HG03460 (cell line): ENCODE measurements at regions not wholly inside any gene's neighbourhood (a gene's known extent, or its start where the extent isn't known, plus 50 kb on each side); places are given as distances from the start of the nearest gene placed in this dataset.
"Not testable (repeated sequence)": the region's sequence is repeated elsewhere in the genome, so short reads cannot be mapped to it uniquely, and the experiment has no call there.

ENCODE experiments used
- ATAC-seq: cut with Tn5 transposase; IDR thresholded peaks from one replicate; pipeline ENCODE4 v1.9.1; 2021; ENCODE audit not compliant: unreplicated experiment

DNA sequence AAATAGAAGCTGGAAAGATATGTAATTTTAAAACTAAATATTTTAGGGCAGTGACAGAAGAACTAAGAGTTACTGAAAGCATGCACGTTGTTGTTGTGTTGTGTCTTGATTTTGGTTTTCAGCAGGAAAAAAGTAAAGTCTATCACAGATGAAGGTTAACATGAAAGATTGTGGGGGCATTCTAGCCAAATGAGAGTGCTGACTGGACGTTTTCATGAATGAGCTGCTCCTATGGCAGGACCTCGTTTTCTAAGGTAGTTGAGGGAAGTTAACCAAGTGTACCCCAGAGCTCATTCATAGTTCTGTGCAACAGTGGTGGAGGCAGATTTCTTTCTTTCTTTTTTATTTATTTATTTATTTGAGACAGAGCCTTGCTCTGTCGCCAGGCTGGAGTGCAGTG is 194.6 kb upstream of the IRS2 start:
- ATAC-seq: no peak

DNA sequence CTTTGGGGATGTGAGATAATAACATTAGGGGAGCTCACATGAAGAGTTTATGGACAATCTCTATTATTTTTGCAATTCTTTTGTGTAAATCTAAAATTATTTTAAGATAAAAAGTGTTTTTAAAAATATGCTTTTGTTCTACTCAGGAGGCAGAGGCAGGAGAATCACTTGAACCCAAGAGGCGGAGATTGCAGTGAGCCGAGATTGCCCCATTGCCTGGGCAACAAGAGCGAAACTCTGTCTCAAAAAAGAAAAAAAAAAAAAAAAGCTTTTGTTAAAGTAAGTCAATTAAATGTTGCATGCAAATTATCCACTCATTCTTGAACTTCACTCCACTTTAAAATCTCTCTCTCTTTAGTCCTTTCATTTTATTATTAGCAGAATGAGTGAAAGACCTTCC is 193.3 kb upstream of the IRS2 start:
- not testable (repeated sequence) for ATAC-seq

DNA sequence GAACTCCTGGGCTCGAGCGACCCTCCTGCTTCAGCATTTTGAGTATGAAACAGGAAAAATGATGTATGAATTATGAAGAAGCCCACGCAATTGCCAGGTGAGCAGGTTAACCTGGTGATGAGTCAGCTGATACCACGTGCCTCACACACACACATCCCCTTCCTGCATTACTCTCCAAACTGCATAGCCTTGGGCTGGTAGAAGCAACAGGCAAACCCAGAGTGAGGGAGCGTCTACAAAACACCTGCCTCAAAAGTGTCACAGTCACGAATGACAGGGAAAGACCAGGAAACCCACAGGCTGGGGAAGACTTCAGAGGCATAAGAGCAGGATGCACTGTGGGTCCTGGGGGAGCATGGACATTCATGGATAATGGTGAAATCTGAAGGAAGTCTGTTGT is 192.8 kb upstream of the IRS2 start:
- no peak for ATAC-seq

DNA sequence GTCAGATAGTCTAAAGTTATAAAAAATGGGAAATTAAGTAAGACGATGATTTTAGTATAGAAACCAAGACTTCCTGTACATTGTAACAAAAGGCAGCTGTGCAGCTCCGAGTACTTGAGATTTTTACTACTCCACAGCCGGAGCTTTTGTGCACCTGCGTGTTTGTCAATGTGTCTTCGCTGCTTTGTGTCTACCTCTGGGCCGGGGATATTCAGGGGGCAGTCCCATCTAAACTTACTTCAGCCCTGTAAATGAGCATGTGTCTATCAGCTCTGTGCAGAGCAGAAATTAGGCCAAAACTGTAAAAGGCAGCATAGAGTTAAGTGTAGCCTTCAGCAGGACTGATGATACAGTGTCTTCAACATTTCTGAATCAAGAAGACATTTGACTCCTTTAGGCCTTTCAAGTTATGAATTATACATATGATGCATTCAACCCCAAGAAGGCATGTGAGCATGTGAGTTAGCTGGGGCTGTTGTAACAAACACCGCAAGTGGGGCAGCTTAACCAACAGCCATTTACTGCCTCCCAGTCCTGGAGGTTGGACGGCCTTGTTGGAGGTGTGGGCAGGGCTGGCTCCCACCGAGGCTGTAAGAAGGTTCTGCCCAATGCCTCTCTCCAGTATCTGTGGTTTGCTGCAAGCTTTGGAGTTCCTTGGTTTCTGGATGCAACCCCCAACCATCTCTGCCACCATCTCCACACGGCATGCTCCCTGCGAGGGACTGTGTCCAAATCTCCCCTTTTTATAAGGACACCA is 191.0 kb upstream of the IRS2 start:
- no peak for ATAC-seq

DNA sequence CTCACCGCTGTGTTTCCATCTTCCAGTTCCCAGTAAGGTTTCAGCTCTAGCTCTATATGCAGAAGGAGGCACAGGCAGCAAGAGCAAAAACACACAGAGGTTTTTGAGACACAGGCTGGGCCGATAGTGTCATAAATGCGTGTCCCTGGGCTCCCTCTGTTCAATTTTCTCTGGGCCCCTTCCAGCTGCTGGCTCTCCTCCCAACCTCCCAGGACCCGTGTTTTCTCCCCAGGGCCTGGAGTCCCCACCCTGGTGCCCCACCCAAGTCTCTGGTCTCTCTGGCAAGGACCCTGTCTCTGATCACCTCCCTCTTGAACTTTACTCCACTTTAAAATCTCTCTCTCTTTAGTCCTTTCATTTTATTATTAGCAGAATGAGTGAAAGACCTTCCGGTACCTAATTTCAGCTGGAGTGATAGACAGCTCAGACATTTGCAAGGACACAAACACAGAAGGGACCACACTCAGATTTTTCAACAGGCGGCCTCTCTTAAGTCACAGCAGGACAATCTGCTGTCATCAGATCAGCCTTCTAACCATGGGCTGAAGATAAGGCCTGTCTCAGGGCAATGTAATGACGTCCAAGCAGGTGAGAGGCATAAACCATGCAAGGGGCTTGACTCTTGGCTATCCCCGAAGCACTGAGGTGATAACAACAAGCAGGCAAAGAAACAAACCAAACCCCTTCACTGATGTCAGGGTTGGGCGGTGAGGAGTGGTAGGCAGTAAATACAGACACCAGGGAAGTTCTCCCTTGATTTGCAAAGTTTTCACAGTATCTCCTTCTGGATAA is 190.0 kb upstream of the IRS2 start:
- no peak for ATAC-seq

DNA sequence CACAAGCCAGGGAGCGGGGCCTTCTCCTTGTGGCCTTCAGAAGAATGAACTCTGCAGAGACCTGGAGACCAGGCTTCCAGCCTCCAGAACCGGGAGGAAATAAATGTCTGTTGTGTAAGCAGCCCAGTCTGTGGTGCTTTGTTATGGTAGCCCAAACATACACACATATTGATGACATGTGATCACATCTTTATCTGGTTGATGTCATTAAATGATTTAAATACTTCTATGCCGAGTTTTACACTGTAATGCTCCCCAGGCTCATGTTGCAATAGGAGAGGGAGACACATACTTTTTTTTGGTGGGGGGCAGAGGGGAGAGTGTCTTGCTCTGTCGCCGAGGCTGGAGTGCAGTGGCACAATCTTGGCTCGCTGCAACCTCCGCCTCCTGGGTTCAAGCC is 188.0 kb upstream of the IRS2 start:
- no peak for ATAC-seq

DNA sequence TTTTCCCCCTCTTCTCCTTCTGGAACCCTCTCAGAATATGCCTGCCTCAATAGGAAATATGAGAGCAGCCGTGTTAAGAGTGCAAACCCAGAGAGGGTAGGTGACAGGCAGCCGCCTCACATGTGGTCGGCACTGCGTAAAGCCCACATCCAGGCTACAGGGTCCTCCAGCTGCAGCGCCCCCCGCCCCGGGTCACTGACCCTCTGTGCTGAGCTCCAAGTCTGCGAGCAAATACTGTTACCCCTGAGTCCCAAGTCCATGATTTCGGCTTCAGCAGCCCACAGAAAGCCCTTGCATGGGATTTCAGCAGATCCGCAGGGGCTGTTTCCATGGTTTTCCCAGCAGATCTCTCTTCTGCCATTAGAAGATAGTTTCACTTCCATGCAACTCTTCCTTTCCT is 186.9 kb upstream of the IRS2 start:
- ATAC-seq: no peak

DNA sequence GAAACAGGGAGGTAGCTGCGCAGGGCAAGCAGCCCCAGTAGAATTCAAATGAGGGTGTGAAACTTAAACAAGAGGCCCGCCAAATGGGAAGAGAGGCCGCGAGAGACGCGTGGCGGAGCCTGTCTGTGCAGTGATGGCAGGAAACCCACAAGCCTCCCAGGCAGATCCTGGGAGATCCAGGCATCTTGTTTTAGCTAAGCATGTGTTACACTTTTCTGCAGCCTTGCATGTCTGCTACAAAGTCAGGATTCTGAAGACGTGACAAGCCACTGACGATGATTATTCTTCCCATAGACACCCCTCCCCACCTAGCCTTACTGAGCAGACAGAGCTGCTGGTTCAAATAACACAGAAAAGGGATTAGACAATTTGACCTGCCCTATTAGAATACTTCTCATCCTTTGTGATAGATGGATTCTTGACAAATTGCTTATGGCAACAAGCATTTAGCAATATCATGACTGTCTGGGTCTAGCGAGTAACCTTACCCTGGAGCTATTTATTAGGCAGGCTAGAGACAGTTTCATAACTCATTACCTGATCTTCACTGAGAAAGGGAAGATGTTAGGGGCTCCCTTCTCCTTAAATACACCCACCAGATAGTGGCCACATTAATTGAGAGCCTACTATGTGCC is 185.2 kb upstream of the IRS2 start:
- no peak for ATAC-seq

DNA sequence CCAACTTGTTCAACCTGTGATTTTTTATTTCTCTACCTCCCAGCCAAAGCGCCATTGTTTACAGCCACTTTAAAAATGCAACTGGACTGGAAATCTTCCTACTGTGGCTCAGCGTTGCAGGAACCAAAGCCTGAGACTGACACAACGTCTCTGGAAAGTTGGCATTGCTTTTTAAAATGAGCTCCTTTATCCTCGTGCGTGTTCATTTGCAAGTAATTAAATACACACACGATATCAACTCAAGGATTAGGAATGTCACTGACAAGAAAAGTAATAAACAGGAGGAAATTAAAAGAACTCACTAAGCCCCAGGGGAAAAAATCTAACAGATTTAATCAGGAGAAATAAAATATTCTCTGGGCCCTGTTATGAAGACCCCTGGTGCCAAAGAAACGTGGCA is 184.6 kb upstream of the IRS2 start:
- no peak for ATAC-seq

DNA sequence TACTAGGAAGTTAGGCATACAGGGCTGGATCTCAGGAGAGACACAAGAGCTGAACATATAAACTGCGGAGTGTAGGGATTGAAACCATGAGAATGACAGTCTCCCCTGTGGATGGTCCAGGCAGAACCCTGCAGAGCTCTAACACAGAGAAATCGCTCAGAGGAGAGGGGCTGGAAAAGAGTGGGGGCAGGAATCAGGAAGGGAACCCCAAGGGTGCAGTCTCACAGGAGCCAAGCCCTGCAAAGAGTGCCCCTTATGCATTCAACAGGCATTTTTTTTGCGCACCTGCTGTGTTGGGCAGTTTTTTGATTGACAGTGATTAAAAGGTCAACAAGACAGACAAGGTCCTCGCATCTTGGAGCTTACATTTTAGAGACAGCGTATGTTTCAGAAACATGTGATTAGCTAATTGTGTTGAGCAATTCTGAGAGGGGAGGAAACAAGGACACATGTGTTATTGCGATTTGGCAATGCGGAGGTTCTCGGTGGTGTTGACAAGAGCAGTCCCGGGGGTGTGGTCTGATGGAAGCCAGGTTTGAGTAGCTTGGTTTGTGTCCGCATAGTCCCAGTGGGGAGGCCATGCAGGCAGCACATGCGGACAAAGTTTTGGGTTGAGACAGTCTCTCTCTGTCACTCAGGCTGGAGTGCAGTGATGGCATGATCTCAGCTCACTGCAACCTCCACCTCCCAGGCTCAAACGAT is 182.6 kb upstream of the IRS2 start:
- no peak for ATAC-seq

DNA sequence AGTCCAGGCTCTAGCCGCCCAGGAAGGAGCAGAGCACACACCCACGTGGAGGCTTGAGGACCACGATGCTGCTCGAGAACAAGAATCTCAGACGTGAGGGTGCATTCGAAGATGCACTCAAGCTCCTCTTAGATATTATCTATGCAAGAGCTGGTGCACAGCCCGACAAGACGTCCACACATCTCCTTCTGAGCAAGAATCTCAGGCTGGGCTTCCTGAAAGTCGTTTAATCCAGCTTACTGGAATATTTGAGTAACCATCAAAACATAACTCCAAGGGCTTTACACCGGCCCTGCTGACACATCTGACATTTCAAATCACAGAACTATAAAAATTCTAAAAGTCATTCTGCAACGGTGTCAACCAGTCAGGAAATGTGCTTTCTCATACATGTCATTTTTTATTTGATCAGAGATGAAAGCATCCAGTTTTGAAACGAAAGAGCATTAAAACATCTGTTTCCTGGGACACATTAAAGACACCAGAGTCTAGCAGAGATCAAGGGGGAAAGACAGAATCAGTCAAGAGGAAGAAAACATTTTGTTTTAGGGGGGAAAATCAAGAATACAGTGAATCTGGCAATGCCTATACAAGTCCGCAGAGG is 177.7 kb upstream of the IRS2 start:
- no peak for ATAC-seq

DNA sequence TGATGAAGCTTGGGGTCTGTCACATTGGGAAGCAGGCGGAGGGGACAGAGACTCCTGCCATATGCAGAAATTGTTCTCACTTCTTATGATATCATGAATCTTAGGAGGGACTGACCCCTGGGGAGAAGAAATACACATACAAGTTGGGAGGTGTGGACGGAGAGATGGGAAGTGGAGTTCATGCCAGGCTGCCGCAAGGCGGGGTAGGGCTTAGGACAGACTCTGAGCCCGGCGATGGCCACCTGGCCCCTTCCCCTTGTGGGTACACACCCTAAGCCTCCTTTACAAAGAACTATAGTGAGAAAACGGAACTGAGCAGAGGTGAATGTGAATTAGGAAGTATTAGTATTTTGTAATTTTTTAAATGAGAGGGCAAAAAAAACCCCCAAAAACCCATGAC is 177.0 kb upstream of the IRS2 start:
- ATAC-seq: no peak

DNA sequence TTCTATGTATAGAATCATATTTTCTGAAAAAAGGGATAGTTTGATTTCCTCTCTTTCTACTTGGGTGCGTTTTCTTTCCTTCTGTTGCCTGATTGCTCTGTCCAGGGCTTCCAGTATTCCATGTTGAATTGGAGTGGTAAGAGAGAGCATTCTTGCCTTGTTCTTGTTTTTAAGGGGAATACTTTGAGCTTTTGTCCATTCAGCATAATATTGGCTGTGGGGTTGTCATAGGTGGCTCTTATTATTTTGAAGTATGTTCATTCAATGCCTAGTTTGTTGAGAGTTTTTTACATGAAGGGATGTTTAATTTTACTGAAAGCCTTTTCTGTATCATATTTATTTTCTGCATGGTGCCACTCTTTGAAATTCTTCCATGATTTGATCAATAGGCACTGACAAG is 173.5 kb upstream of the IRS2 start:
- no peak for ATAC-seq

DNA sequence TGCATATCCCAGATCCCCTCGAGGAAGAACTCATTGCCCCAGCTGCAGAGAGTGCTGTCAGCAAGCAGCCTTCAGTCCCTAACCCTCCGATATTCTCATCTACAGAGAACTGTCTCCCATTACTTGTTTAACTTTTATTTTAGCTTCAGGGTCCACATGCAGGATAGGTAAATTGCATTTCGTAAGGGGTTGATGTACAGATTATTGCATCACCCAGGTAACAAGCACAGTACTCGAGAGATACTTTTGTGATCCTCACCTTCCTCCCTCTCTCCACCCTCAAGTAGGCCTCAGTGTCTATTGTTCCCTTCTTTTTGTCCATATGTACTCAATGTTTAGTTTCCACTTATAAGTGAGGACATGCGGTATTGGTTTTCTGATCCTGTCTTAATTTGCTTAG is 171.5 kb upstream of the IRS2 start:
- no peak for ATAC-seq

DNA sequence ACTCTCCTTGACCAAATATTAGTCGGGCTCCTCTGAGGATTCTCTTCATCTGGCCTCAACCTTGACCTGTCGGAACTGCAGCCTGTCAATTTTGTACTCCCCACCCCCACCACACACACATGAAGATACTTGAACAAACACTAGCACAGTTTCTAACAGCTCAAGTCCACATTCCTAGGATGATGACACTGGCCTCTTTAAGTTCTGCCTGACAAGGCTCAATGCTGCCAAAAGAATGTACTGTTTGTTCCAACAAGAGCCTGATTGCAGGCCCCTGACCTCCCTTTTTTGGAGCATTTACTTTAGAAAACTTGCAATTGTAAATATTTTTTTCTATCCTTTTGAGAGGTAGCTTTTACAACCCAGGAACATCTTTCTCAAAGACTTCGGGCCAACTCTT is 169.2 kb upstream of the IRS2 start:
- ATAC-seq: no peak

DNA sequence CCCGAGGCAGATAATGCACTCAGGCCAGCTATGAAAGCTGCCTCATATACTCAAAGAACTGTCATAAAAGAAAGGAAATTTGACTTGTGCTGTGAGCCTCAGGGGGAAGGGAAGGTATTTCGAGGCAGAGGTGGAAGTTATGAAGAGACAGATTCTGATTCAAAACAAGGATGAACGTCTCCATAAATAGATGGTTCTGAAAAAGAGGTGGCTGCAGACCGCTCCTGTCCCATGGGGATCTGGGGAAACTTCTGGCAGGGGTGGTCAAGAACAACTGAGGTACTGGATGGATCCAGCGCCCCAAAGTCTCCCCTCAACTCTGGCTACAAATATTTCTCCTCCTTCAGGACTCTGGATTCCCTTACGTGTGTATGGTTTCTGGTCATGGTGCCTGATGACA is 168.1 kb upstream of the IRS2 start:
- ATAC-seq: no peak

DNA sequence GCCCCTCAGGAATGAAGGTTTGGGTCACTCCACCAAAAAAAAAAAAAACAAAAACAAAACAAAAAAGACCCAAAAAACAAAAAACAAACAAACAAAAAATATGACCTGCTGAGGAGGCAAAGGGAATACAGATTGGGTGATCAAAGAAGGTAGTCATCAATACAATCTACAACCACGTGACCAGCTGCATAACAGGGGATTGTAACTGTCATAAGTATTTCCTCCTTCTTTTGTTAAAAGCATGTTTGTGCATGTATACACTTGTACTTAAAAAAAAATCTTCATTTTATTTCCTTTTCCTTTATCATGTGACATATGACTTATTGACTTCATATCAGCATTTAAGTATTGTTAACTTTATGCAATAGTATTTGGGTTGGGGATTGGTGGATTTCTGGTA is 165.1 kb upstream of the IRS2 start:
- no peak for ATAC-seq

DNA sequence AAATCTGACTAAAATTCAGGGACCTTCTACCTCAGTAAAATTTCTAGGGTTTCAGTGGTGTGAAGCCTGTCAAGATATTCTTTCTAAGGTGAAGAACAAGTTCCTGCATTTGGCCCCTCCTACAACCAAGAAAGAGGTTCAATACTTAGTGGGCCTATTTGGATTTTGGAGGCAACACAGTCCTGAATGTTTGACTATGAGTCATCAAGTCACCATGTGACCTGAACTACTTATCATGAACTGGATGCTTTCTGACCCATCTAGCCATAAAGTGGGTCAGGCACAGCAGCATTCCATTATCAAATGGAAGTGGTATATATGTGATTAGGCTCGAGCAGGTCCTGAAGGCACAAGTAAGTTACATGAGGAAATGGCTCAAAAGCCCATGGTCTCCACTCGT is 163.0 kb upstream of the IRS2 start:
- ATAC-seq: no peak

DNA sequence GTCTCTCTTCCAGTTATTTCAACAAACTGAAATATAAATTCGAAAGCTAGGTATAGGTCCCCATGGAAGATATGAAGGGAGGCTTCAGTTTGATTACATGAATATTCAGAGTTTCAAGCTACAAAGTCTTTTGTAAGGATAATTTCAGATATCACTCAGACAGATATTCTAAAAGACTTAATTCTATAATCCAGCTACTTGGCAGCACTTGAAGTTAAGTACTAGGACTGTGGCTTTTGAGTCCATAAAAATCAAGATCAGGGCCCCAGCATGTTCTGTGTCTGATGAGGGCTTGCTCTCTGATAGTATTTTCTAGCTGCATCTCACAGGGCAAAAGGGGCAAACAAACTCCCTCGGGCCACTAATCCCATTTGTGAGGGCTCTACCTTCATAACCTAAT is 160.6 kb upstream of the IRS2 start:
- no peak for ATAC-seq

DNA sequence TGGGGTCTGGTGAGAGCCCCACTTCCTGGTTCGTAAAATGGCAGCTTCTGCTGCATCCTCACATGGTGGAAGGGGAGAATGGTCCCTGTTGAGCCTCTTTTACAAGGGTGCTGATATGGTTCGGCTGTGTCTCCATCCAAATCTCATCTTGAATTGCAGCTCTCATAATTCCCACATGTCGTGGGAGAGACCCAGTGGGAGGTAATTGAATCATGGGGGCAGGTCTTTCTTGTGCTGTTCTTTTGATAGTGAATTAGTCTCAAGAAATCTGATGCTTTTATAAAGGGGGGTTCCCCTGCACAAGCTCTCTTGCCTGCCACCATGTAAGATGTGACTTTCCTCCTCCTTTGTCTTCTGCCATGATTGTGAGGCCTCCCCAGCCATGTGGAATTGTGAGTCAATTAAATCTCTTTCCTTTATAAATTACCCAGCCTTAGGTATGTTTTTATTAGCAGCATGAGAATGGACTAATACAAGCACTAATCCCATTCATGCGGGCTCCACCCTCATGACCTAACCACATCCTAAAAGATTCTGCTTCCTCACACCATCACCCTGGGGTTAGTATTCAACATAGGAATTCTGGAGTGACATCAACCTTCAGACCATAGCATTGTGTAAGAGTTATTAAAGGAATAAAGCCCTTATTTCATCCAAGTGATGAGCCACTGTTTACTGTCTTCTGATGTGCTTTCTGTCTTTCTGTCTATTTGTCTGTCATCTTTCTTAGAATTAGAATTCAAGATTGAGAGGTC is 159.0 kb upstream of the IRS2 start:
- no peak for ATAC-seq

DNA sequence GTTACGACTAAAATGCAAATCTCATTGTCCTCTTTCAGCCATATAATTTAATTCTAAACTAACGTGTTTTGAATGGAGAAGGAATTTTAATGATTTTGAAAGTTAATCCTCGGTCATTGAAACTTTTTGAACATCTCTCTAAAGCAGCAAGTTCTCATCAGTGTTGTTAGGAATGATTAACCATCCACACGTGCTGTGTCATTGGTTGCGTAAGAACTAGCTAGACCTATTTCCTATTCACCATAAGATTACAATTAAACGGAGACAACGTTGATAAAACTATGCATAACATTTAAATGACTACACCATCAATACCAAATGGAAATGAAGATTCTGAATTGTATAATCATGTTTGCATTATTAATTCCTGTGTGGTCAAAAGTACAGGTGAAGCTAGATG is 155.6 kb upstream of the IRS2 start:
- no peak for ATAC-seq
